HepG2 (cell line): ENCODE measurements at regions not wholly inside any gene's neighbourhood (a gene's known extent, or its start where the extent isn't known, plus 50 kb on each side); places are given as distances from the start of the nearest gene placed in this dataset.

Experiments
- ATAC-seq: fragments of 200-7000 bp; cut with Tn5 transposase; 3 replicates; pipeline ENCODE4 v1.9.1; 2020; ENCODE audit warnings: mild to moderate bottlenecking, moderate library complexity
- BruUV-seq: library from RNA; stranded (reverse); fragments of 400-500 nt; replicated peaks from 2 replicates; lab custom pipeline; 2021; lab: Mats Ljungman, UMichigan
- CTCF ChIA-PET: fragments of 300-600 bp; formaldehyde crosslinking; extraction: SDS; loops from one replicate; lab custom pipeline; 2021; ENCODE audit warnings: low total read pairs, inconsistent platforms, low intra/inter-chr PET ratio; lab: Yijun Ruan, JAX
- POLR2A ChIA-PET: fragments of 350-600 bp; sonication (Branson Sonifier 250); formaldehyde crosslinking; loops from one replicate; lab custom pipeline; 2020; ENCODE audit warnings: antibody characterized with exemption, inconsistent platforms; lab: Yijun Ruan, JAX
- DNase-seq: peaks from one replicate; pipeline ENCODE4 v3.0.0-alpha.2; 2015; ENCODE audit warnings: low spot score
- FAIRE-seq: peaks from 3 replicates; lab custom pipeline; 2011; peaks lifted over from hg19 to GRCh38; lab: Jason Lieb, UNC
- H2AFZ ChIP-seq: one replicate; pipeline ENCODE4 v1.6.1; 2011; ENCODE audit warnings: low read length, inconsistent platforms
- H3K27ac ChIP-seq: fragments of 300-600 bp; 3 replicates; pipeline ENCODE4 v1.8.0; 2011; ENCODE audit warnings: mixed run types, mild to moderate bottlenecking, mixed read lengths, low read length, inconsistent platforms; ENCODE audit not compliant: insufficient read depth; ENCODE audit errors: extremely low read length
- H3K27me3 ChIP-seq, 2 experiments: fragments of 200-600 bp in 1 of 2; 2 replicates in 1 of 2; 3 replicates in 1 of 2; pipeline versions ENCODE4 v1.6.0 to v1.8.0; 2011; ENCODE audit warnings: low read length in 2 of 2, mild to moderate bottlenecking in 2 of 2, moderate library complexity in 2 of 2, inconsistent platforms in 1 of 2; ENCODE audit not compliant: insufficient read depth in 2 of 2, control insufficient read depth in 1 of 2
- H3K36me3 ChIP-seq, 2 experiments: fragments of 200-600 bp in 1 of 2; replicated peaks in 1 of 2; 2 replicates in 1 of 2; 3 replicates in 1 of 2; pipeline versions ENCODE4 v1.5.1 to v1.8.0; 2011; ENCODE audit warnings: low read length in 2 of 2, inconsistent platforms in 1 of 2; ENCODE audit not compliant: insufficient read depth in 2 of 2, control insufficient read depth in 1 of 2
- H3K4me1 ChIP-seq: 2 replicates; pipeline ENCODE4 v1.5.1; 2012; ENCODE audit warnings: low read length, inconsistent platforms; ENCODE audit not compliant: insufficient read depth
- H3K4me2 ChIP-seq: 2 replicates; pipeline ENCODE4 v1.6.0; 2011; ENCODE audit warnings: low read depth, low read length, inconsistent platforms
- H3K4me3 ChIP-seq, 3 experiments: fragments of 200-600 bp in 1 of 3; sonication (generic), shearing (Covaris generic) in 1 of 3; replicated peaks in 1 of 3; 2 replicates each; pipeline ENCODE4 v1.5.1; 2011 to 2016; ENCODE audit warnings: low read length in 3 of 3, inconsistent platforms in 2 of 3, low read depth in 2 of 3, mild to moderate bottlenecking in 2 of 3, control low read depth in 1 of 3, mixed read lengths in 1 of 3; ENCODE audit not compliant: insufficient read depth in 1 of 3
- H3K79me2 ChIP-seq: one replicate; pipeline ENCODE4 v1.6.1; 2011; ENCODE audit warnings: low read length, inconsistent platforms; ENCODE audit not compliant: insufficient read depth
- H3K9ac ChIP-seq: 2 replicates; pipeline ENCODE4 v1.6.0; 2011; ENCODE audit warnings: mild to moderate bottlenecking, low read depth, low read length, inconsistent platforms; ENCODE audit not compliant: insufficient read depth
- H3K9me3 ChIP-seq: 2 replicates; pipeline ENCODE4 v1.5.1; 2012; ENCODE audit warnings: mild to moderate bottlenecking, low read length
- H4K20me1 ChIP-seq: 2 replicates; pipeline ENCODE4 v1.6.0; 2011; ENCODE audit warnings: inconsistent platforms, mild to moderate bottlenecking, low read length, moderate library complexity; ENCODE audit not compliant: insufficient read depth
- AHDC1 ChIP-seq: sonication (generic); formaldehyde crosslinking; IDR thresholded peaks from 2 replicates; pipeline ENCODE4 v1.5.1; 2020; ENCODE audit warnings: mild to moderate bottlenecking, missing genetic modification reagents, borderline replicate concordance
- ARHGAP35 ChIP-seq: sonication (generic); formaldehyde crosslinking; IDR thresholded peaks from 2 replicates; pipeline ENCODE4 v1.9.0; 2022; ENCODE audit warnings: mild to moderate bottlenecking, inconsistent platforms, moderate library complexity, missing genetic modification reagents, borderline replicate concordance
- ARNT2 ChIP-seq: sonication (generic); formaldehyde crosslinking; IDR thresholded peaks from 2 replicates; pipeline ENCODE4 v1.8.0; 2022; ENCODE audit warnings: mild to moderate bottlenecking, low read depth, missing genetic modification reagents, moderate library complexity
- GATAD2A ChIP-seq: IDR thresholded peaks from 2 replicates; pipeline ENCODE4 v1.6.1; 2016
- SMARCC2 ChIP-seq: fragments of 450-650 bp; IDR thresholded peaks from 2 replicates; pipeline ENCODE4 v1.6.1; 2017; ENCODE audit warnings: antibody characterized with exemption, mild to moderate bottlenecking
- SP140L ChIP-seq: sonication (generic); formaldehyde crosslinking; IDR thresholded peaks from 2 replicates; pipeline ENCODE4 v1.4.0; 2020; ENCODE audit warnings: missing genetic modification reagents, borderline replicate concordance
- ZNF350 ChIP-seq: sonication (generic); formaldehyde crosslinking; IDR thresholded peaks from 2 replicates; pipeline ENCODE4 v1.4.0; 2020; ENCODE audit warnings: mild to moderate bottlenecking, low read depth, missing genetic modification reagents, borderline replicate concordance
- ZNF567 ChIP-seq: sonication (generic); formaldehyde crosslinking; IDR thresholded peaks from 2 replicates; pipeline ENCODE4 v1.8.1; 2023; ENCODE audit warnings: mild to moderate bottlenecking, missing genetic modification reagents, borderline replicate concordance
- ZNF780A ChIP-seq: sonication (generic); formaldehyde crosslinking; IDR thresholded peaks from 2 replicates; pipeline ENCODE4 v1.8.0; 2022; ENCODE audit warnings: mild to moderate bottlenecking, missing genetic modification reagents, moderate library complexity
- WGBS: methylation state at CpG from one replicate; pipeline ENCODE4 v1.1.6; 2017; ENCODE audit warnings: low lambda C conversion rate; 5-methylcytosine and 5-hydroxymethylcytosine counted together
- in situ Hi-C: cut with HindIII; loops from 2 replicates; pipeline ENCODE4 v1.10.0; 2017; ENCODE audit warnings: low pct_unique_long_range_greater_than_20kb; ENCODE audit not compliant: extremely low pct_ligation_motif_present
- intact Hi-C: fragments of 100-400 bp; cut with micrococcal nuclease; formaldehyde crosslinking; loops from one replicate; pipeline ENCODE4 v1.10.0; 2022; ENCODE audit not compliant: unreplicated experiment
- TF ChIP-seq, protein P1 (sequence below): sonication (generic); formaldehyde crosslinking; IDR thresholded peaks from 2 replicates; pipeline ENCODE4 v1.4.0; 2020; ENCODE audit warnings: mild to moderate bottlenecking, missing genetic modification reagents, borderline replicate concordance
- TF ChIP-seq, protein P2 (sequence below): IDR thresholded peaks from 2 replicates; pipeline ENCODE4 v1.6.1; 2016; ENCODE audit warnings: missing compliant biosample characterization, missing genetic modification reagents, borderline replicate concordance

- TF ChIP-seq, protein P1, sequence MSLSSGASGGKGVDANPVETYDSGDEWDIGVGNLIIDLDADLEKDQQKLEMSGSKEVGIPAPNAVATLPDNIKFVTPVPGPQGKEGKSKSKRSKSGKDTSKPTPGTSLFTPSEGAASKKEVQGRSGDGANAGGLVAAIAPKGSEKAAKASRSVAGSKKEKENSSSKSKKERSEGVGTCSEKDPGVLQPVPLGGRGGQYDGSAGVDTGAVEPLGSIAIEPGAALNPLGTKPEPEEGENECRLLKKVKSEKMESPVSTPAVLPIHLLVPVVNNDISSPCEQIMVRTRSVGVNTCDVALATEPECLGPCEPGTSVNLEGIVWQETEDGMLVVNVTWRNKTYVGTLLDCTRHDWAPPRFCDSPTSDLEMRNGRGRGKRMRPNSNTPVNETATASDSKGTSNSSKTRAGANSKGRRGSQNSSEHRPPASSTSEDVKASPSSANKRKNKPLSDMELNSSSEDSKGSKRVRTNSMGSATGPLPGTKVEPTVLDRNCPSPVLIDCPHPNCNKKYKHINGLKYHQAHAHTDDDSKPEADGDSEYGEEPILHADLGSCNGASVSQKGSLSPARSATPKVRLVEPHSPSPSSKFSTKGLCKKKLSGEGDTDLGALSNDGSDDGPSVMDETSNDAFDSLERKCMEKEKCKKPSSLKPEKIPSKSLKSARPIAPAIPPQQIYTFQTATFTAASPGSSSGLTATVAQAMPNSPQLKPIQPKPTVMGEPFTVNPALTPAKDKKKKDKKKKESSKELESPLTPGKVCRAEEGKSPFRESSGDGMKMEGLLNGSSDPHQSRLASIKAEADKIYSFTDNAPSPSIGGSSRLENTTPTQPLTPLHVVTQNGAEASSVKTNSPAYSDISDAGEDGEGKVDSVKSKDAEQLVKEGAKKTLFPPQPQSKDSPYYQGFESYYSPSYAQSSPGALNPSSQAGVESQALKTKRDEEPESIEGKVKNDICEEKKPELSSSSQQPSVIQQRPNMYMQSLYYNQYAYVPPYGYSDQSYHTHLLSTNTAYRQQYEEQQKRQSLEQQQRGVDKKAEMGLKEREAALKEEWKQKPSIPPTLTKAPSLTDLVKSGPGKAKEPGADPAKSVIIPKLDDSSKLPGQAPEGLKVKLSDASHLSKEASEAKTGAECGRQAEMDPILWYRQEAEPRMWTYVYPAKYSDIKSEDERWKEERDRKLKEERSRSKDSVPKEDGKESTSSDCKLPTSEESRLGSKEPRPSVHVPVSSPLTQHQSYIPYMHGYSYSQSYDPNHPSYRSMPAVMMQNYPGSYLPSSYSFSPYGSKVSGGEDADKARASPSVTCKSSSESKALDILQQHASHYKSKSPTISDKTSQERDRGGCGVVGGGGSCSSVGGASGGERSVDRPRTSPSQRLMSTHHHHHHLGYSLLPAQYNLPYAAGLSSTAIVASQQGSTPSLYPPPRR (CRISPR knock-in tag): no peak
- TF ChIP-seq, all 625 proteins: peak for 2
These were observed 185.0 kb downstream of the ERMARD start (continued) for GRCh38 chr6:169936355-169936975.

- H3K9ac ChIP-seq: no peak overlapping the region
- TF ChIP-seq, protein P2, sequence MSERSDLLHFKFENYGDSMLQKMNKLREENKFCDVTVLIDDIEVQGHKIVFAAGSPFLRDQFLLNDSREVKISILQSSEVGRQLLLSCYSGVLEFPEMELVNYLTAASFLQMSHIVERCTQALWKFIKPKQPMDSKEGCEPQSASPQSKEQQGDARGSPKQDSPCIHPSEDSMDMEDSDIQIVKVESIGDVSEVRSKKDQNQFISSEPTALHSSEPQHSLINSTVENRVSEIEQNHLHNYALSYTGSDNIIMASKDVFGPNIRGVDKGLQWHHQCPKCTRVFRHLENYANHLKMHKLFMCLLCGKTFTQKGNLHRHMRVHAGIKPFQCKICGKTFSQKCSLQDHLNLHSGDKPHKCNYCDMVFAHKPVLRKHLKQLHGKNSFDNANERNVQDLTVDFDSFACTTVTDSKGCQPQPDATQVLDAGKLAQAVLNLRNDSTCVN (CRISPR knock-in tag): no peak
- TF ChIP-seq ARHGAP35 (CRISPR knock-in tag) (no peak), SMARCC2 (no peak), AHDC1 (CRISPR knock-in tag) (no peak), ZNF780A (CRISPR knock-in tag) (no peak), ZNF350 (CRISPR knock-in tag) (no peak), ZNF567 (no peak), ARNT2 (no peak), GATAD2A (CRISPR knock-in tag) (no peak), SP140L (CRISPR knock-in tag) (no peak)
These were observed 184.4 kb downstream of the ERMARD start for GRCh38 chr6:169935861-169936260.

More at GRCh38 chr6:169935861-169936260, 184.4 kb downstream of the ERMARD start:
- H3K4me2 ChIP-seq: no peak overlapping the region
- H2AFZ ChIP-seq: no peak overlapping the region
- DNase-seq (no peak), ATAC-seq (no peak), FAIRE-seq (no peak)
- H3K79me2 ChIP-seq: no peaks in the 10 kb centered on the region
- intact Hi-C loops (no loop called here), in situ Hi-C loops (no loop called here)
- no peaks in the 10 kb centered on the region for H4K20me1 ChIP-seq
- ChIA-PET POLR2A (no interaction called here), CTCF (no interaction called here)
- H3K9me3 ChIP-seq: no peaks in the 10 kb centered on the region
- no peak overlapping the region for H3K4me3 ChIP-seq
- peaks cover 26 to 85% of the 10 kb centered on the region in 2 experiments for H3K27me3 ChIP-seq
- no peaks in the 10 kb centered on the region for H3K36me3 ChIP-seq
- H3K4me1 ChIP-seq: peaks cover 4% of the 10 kb centered on the region; the same call in 1 of the 2 replicates
- BruUV-seq: no TSS peak
- H3K27ac ChIP-seq: no peak overlapping the region
- WGBS: 51% methylated on average over 6 of the region's 8 CpGs
